ENCODE measurements at regions not wholly inside any gene's neighbourhood (a gene's known extent, or its start where the extent isn't known, plus 50 kb on each side); places are given as distances from the start of the nearest gene placed in this dataset.

DNA sequence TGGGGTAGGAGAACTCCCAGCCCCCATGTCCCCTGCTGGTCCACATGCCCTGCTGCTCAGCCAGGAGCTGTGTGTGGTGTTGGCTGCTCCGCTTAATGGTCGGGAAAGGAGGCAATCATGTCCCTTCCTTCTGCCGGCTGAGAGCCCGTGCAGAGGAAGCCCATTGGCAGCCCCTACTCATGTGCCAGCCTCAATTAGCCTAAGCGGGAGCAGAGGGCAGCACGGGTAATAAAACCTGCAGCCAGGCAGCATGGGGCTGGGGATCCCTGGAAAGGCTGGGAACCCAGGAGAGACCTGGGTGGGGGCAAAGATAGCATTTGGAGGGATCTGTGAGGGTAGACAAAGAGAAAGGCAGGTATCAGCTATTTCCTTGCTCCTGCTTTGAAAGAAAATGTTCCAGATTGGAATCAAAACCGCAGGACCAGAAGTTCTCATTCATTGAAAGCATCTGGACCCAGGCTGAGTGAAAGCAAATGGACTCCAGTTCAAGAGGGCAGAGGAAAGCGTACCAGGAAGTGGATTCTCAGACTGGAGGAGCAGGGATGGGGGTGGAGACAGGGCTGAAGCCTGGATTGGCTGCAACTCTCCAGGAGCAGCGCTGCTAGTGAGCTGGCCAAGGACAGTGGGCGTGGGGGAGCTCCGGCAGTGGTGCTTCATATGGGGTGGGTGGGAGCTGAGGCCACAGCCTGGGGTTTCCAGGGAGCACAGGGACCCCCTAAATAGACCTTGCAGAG is 103.4 kb upstream of the NECTIN1 start:
- Histone ChIP-seq H3K27ac (no peak overlapping the region), H3K4me1 (peaks cover 7% of the 10 kb centered on the region), H3K9me3 (no peaks in the 10 kb centered on the region), H3K27me3 (no peaks in the 10 kb centered on the region), H3K4me3 (no peak overlapping the region), H3K36me3 (replicated peaks in 1 of 2; ENCODE audit: insufficient read depth in 1 of 2, low read depth in 2 of 2) (no peaks in the 10 kb centered on the region)
- no peak for TF ChIP-seq POLR2A (IDR thresholded peaks at IDR 0.05)
- TF ChIP-seq, protein P1, sequence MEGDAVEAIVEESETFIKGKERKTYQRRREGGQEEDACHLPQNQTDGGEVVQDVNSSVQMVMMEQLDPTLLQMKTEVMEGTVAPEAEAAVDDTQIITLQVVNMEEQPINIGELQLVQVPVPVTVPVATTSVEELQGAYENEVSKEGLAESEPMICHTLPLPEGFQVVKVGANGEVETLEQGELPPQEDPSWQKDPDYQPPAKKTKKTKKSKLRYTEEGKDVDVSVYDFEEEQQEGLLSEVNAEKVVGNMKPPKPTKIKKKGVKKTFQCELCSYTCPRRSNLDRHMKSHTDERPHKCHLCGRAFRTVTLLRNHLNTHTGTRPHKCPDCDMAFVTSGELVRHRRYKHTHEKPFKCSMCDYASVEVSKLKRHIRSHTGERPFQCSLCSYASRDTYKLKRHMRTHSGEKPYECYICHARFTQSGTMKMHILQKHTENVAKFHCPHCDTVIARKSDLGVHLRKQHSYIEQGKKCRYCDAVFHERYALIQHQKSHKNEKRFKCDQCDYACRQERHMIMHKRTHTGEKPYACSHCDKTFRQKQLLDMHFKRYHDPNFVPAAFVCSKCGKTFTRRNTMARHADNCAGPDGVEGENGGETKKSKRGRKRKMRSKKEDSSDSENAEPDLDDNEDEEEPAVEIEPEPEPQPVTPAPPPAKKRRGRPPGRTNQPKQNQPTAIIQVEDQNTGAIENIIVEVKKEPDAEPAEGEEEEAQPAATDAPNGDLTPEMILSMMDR (IDR thresholded peaks at IDR 0.05), result no peak
- 57 to 72% methylated on average over 10 to 11 of the region's 11 CpGs for WGBS, 2 donors
- ATAC-seq (peak; percentile 83), DNase-seq (peak; percentile 29 to 75 (median 66))
- intact Hi-C loops (cut with DNase I), result no loop called here

DNA sequence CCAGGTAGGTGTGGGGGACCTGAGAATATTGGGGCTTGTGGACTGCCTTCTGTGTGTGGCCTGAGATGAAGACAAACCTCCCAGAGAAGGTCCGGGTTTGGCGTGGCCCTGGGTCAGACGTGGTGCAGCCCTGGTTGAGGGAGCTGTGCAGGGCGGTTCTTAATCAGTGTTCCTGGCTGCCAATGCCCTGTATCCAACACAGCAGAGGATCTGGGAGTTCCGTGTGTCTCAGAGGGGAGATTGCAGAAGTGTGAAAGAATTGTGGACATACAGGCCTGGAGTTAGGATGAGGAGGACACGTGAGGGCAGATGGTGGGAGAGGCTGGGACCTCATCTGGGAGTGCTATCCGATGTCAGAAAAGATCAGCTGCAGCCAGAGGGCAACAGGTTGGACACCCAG is 102.0 kb upstream of the NECTIN1 start:
- peaks cover 7% of the 10 kb centered on the region for H3K4me1 ChIP-seq
- intact Hi-C loops (cut with DNase I), result no loop called here
- H3K27me3 ChIP-seq, result no peaks in the 10 kb centered on the region
- WGBS, 2 donors, result 72 to 78% methylated on average over 7 of the region's 7 CpGs
- ATAC-seq (no peak), DNase-seq (no peak)
- no peak for TF ChIP-seq POLR2A (IDR thresholded peaks at IDR 0.05)
- TF ChIP-seq, protein P1 (IDR thresholded peaks at IDR 0.05), result no peak
- H3K36me3 ChIP-seq (replicated peaks in 1 of 2; ENCODE audit: insufficient read depth in 1 of 2, low read depth in 2 of 2), result no peaks in the 10 kb centered on the region
- H3K4me3 ChIP-seq, result no peak overlapping the region
- no peaks in the 10 kb centered on the region for H3K9me3 ChIP-seq
- no peak overlapping the region for H3K27ac ChIP-seq

GRCh38 chr11:119830400-119830799 is 101.4 kb upstream of the NECTIN1 start:
- no peak overlapping the region for H3K4me3 ChIP-seq
- no peaks in the 10 kb centered on the region for H3K9me3 ChIP-seq
- 80 to 82% methylated on average over 6 of the region's 6 CpGs for WGBS, 2 donors
- DNase-seq, result no peak
- H3K36me3 ChIP-seq (replicated peaks in 1 of 2; ENCODE audit: insufficient read depth in 1 of 2, low read depth in 2 of 2), result no peaks in the 10 kb centered on the region
- no peak overlapping the region for H3K27ac ChIP-seq
- H3K4me1 ChIP-seq, result peaks cover 7% of the 10 kb centered on the region
- TF ChIP-seq, protein P1 (IDR thresholded peaks at IDR 0.05), result no peak
- no peak for TF ChIP-seq POLR2A (IDR thresholded peaks at IDR 0.05)
- ATAC-seq, result no peak
- H3K27me3 ChIP-seq, result no peaks in the 10 kb centered on the region
- intact Hi-C loops (cut with DNase I), result no loop called here

GRCh38 chr11:119829402-119829801 is 100.4 kb upstream of the NECTIN1 start:
- ATAC-seq, result no peak
- Histone ChIP-seq H3K36me3 (replicated peaks in 1 of 2; ENCODE audit: insufficient read depth in 1 of 2, low read depth in 2 of 2) (no peaks in the 10 kb centered on the region), H3K4me3 (no peak overlapping the region), H3K4me1 (peaks cover 7% of the 10 kb centered on the region), H3K9me3 (no peaks in the 10 kb centered on the region), H3K27me3 (no peaks in the 10 kb centered on the region), H3K27ac (no peak overlapping the region)
- intact Hi-C loops (cut with DNase I), result no loop called here
- 70 to 80% methylated on average over 3 of the region's 3 CpGs for WGBS, 2 donors
- DNase-seq, result no peak
- TF ChIP-seq, protein P1 (IDR thresholded peaks at IDR 0.05), result no peak
- TF ChIP-seq POLR2A (IDR thresholded peaks at IDR 0.05), result no peak

DNA sequence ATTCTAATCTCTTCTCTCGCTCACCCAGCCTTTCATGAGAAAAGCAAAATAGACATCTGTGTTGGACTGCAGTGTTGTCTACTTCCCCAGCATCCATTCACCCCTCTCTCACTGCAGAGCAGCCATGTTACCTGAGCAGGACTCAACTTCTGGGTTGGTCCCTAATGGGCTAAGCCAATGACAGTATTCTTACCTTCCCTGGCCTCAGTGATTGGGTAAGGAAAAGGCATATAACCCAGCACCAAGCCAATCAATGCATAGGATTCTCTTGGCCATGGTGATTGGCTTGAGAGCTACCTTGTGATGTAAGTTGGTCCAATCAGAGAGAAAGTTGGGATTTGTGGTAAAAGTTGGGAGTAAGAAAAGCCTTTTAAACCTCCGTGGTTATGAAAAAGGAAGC is 99.8 kb upstream of the NECTIN1 start:
- ATAC-seq (no peak), DNase-seq (no peak)
- no peaks in the 10 kb centered on the region for H3K9me3 ChIP-seq
- H3K4me1 ChIP-seq, result peaks cover 7% of the 10 kb centered on the region
- WGBS, 2 donors, result 76 to 77% methylated on average over 2 of the region's 2 CpGs
- H3K27me3 ChIP-seq, result no peaks in the 10 kb centered on the region
- intact Hi-C loops (cut with DNase I), result no loop called here
- no peak overlapping the region for H3K27ac ChIP-seq
- H3K4me3 ChIP-seq, result no peak overlapping the region
- H3K36me3 ChIP-seq (replicated peaks in 1 of 2; ENCODE audit: insufficient read depth in 1 of 2, low read depth in 2 of 2), result no peaks in the 10 kb centered on the region
- TF ChIP-seq POLR2A (IDR thresholded peaks at IDR 0.05), result no peak
- TF ChIP-seq, protein P1 (IDR thresholded peaks at IDR 0.05), result no peak
